Glomerular visceral epithelial cell (primary cell): ENCODE measurements at regions not wholly inside any gene's neighbourhood (a gene's known extent, or its start where the extent isn't known, plus 50 kb on each side); places are given as distances from the start of the nearest gene placed in this dataset.

Source experiments
- DNase-seq: peaks from one replicate; pipeline ENCODE4 v3.0.0-alpha.2; 2016; ENCODE audit errors: extremely low spot score

DNA sequence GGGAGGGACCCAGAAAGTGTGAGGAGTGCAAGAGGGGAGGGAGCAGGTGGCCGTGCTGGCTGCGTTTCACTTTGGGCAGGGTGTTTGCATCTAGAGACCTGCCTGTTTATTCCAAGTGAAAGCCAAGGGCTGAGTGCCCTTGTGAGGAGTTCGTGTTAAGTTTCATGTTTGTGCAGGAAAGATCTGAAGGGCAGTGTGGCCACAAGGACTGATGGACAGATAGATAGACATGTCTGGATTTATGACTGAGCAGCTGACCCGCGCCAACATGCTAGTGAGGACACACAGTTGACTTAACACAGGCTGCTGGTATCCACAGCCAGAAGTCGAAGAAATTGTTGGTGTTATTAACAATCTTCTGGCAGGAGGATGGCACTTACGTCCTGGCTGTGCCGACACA is 387.6 kb upstream of the TNP1 start:
- DNase-seq = no peak

DNA sequence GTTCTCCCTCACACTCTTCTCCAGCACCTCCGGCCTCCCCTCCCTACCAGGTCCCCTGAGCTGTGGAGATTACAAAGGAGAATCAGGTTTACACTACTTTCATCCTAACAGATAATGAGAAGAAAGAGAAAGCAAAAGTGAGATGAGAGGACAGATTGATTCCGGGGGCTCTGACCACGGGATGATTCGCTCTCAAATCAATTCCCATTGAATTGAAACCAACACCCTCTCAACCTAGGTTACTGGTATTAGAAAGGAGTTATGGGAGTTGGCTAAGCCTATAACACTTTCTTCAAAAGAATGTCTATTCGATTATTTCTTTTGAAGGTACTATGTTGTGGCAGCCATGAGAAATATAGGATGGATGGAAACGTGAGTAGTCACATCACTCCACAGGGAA is 386.2 kb upstream of the TNP1 start:
- DNase-seq = no peak

DNA sequence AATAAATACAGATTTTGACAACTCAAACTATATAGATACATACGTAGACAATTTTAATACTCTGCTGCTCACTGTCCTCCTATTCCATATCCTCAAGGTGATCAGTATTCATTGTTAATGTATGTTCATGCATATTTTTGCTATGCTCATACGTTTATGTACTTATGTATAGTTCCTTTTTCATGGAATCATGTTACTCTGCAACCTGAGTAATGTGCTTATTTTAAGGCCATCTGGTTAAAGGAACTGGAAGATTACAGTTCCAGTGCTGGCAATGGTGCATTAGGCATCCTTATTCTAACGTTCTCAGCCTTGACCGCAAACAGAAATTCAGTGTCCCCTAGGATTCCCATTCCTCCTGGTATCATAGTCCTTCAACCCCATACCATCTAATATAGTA is 385.0 kb upstream of the TNP1 start:
- no peak for DNase-seq

DNA sequence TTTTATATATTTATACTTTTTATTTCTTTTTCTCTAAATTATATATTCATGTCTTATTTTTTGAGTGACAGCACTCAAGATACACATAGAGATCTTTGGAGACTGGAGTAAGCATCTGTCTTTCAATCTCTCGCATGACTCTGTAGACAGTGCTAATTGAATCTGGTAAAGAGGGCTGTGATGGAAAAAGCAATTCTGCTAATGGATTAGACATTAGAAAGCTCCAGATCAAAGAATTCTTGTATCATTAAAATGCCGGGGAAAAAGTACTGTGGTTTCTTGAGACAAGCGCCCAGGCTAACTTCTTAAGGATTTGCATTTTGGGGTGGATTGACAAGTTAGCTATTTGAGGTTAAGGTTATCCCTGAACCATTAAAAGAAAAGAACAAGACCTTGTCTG is 383.1 kb upstream of the TNP1 start:
- no peak for DNase-seq

DNA sequence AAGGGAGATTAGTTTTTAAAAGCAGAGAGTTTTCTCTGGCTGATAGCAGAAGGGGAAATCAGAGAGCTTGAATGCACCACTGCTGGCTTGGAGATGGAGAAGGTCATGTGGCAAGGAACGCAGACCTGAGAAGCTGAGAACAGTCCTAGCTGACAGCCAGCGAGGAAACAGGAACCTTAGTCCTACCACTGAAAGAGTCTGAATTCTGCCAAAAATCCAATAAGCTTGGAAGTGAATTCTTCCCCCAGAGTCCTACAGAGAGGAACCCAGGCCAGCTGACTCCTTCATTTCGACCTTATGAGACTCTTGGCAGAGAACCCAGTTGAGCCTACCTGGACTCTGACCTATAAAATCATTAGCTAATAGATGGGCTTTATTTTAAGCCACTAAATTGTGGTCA is 371.9 kb upstream of the TNP1 start:
- DNase-seq = no peak

DNA sequence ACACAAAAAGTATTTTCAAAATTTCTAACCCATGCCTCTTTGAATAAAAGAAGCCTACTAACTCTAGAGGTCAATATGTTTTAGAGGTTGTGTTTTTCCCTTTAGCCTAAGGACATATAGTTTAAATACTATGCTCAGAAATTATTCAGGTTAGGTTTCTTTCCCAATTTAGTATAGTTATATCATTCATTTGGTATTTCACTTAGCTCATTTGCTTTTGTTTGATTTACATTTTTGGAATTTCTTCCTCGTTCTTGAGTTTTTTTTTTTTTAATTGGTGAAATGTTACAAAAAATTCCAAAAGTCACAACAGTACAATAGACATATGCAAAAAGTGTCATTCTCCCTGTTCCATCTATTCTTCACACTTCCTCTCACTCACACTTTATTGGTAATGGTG is 371.3 kb upstream of the TNP1 start:
- DNase-seq = no peak

DNA sequence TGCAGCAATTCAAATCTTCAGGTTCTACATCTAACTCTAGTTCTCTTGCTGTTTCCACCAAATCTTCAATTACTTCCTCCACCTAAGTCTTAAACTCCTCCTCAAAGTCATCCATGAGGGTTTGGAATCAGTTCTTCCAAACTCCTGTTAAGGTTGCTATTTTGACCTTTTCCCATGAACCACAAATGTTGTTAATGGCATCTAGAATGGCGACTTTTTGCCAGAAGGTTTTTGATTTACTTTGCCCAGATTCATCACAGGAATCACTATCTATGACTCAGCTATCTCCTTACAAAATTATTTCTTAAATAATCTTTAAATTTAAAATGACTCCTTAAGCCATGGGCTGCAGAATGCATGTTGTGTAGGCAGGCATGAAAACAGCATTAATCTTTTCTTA is 368.9 kb upstream of the TNP1 start:
- DNase-seq = no peak

DNA sequence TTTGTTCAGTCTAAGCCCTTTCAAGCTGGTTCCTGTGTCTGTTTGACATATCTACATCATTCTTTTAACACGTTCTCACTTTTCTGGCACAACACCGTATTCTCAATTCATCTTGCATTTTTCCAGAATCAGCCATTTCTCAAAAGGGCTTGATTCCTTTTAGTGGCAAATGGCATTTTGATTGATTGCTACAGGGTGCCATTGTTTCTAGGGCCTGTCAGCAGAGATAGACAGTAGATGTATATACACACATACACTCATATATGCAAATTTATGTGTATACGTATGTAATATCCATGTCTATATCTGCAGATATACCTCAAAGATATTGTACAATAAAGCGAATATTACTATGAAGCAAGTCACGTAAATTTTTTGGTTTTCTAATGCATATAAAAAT is 367.9 kb upstream of the TNP1 start:
- no peak for DNase-seq

DNA sequence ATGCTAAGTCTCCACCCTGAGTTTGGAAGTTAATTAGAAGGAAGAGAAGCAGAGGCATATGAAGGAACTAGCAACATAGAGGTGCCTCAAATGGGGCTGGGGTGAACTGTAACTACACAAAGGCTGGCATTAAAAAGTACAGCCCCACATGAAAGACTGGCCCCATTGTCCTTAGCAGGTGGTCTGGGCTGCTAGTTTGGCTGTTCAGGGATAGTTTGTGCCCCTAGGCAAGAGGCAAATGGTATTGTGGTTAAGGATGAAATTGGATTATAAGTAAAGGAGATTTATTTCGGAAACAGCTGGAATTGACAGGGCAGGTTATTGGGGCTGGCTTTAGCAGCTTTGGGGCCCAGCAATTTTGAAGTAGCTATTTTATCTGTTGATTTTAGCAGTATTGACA is 365.7 kb upstream of the TNP1 start:
- no peak for DNase-seq

DNA sequence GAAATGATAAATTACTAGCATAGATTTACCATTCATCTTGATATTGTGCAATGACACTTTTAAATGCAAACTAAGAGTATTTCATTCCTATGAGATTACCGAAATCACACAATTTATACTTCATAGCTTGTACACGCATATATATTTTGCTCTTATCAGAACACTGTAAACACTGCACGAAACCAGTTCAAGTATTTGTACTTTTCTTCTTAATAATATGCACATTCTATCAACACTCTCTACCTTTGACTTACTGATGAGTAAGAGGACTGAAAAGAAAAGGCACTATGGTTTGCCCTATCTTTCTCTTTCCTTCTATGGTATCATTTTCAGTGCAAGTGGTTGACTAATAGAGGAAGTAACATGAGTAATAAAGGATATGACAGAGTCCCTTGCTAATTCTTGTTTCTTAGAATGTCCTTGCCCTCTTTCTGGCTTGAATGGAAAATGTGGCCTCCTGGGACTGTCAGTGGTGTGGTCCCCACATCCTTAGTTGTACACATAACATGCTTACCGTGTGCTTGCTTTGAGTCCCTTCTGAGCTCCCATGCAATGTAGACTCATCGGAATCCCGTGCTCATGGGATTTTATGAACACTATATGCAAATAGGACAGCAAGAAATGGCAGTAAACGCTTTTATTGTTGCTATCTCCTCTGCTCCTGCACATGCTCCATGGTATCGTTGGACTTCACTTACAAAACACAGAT is 363.5 kb upstream of the TNP1 start:
- peak; percentile 69 for DNase-seq

DNA sequence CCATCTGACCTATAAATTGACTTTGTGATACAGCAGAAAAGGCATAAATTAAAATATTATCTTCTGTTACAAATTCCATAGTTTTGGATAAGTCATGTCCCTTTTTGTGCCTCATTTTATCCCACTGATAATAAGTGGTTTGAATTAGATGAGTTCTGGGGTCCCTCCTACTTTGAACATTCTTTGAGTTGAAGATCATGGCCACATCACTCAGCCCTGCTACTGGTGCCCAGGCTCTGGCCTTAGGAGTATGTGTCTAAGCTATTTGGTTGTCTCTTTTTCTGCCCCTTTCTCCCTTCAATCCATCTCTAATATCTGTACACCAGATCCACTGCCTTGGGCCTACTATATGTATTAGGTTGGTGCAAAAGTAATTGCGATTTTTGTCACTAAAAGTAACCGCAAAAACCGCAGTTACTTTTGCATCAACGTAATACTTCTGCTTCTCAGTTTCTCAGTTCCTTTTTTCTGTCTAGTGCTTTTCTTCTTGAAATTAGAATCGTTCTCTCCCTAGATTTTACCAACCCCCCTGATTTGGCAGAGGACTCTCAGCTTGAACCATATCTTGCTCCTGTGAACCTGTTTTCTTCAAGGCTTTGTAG is 362.5 kb upstream of the TNP1 start:
- no peak for DNase-seq

DNA sequence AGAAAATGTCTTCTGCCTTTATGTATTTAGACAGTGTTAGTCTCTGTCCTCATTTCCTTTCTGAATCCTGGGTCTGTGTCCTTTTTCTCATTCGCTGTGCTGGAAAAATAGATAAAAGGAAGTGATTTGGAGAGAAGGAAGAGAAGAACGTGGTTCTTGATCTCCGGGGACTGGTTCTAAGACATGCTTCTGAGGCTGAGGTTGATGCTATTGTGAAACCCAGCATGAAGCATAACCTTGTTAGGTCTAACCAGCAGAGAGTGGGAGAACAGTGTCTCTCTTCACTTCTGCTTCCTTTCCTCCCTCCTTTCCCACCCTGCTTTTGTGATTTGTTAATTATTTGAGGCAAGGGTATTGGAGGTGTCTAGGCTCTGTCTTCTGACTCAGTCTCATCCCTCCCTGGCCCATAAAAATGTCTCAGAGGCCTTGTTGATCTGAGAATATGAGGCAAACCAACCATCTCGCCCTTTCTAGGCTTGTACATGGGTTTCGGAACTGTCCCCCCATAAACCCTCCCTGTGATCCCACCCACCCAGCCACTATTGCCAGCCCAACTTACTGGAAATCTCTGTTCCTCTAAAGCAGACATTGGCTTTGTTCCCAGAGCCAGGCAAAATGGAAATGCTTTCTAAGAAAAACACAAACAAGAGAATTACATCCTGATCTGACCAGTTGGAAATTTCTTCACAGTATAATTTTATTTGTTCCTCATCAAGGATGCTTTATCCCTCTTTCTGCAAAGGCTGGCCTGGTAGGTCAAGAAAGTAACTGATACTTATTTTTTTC is 360.6 kb upstream of the TNP1 start:
- DNase-seq = no peak

DNA sequence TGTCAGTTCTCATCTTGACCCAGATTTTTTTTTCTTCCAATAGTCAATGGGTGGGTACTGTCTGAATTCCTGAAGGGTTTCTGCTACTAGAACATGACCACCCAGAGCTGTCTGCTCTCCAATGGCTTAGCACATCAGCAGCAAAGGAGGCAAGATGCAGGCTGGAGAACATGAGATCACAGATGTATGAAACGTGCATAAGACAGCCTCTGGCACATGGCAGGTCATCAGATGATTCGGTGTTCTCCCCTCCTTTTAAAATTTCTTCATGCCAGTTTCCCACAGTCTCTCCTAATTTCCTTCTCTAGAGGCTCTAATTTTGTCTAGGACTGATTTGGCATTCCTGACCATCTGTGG is 359.3 kb upstream of the TNP1 start:
- DNase-seq = no peak

DNA sequence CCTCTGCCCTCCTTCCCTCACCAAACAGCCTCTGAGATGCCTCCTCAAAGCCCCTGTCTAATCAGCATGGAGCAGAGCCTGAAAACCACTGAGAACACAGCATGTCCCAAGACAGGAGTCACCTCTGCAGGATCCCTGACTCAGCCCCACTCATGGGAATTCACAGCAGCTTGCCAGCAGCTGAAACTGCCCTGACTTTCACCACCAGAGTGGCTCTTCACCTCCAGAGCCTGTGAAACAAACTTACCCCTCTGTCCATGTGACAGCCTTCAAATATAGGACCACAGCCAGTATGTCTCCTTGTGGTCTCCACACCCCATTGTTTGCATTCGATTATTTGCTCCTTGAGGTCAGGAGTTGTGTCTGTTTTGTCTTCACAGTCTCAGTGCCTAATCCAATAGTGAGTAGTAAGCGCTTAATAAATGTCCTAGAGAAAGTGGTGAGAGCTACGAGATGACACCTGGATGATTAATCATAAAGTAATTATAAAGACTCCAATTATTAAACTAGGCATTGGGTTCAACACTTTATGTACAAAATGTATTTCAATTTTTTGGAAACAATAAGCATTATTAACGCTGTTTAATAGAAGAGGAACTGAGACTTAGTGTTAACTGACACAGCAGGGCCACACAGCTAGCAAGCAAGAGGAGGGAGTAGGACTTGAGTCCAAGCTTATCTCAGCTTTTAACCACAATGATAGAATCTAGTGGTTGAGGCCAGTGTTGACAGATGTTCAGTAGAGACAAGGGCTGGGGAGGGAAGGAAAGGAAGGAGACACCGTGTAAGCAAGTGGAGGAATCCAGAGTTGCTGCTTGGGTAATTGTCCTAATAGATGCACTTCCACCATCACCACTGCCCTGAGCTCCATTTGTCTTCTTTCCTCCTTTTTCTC is 358.7 kb upstream of the TNP1 start:
- DNase-seq = peak; percentile 32

DNA sequence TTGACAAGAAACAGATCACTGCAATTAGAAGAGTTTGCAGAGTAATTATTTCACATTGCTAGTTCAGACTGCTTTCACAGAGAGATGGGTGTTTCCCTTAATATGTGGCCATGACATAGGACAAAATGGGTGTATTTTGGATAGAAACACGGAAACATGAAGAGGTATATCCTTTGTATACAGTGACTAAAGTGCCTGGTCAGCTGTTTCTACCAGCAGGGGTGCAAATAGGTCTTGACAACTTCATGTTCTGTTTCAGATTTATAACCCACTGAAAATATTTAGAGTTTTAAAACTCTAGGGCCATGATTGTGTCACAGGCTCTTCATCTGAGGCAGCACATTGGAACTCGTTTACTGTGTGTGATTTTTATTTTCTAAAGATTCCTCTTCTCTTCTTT is 357.1 kb upstream of the TNP1 start:
- no peak for DNase-seq

DNA sequence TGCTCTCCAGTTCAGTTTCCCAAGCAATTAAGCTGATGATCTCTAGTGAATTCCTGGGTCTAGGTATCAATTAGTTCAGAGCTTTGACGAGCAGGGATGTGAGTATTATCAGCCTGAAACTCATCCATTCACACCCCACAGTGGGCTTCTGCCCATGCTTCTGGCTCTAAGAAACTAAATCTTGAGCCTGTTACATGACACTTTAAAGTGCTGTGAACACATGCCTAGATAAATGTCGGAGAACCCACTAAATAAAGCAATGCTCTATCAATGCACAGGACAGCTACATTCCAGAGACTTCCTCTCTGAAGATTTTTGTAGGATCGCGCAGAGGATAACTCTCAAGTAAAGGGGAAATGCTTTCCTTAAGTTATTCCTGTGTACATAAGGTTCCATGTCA is 356.5 kb upstream of the TNP1 start:
- no peak for DNase-seq

DNA sequence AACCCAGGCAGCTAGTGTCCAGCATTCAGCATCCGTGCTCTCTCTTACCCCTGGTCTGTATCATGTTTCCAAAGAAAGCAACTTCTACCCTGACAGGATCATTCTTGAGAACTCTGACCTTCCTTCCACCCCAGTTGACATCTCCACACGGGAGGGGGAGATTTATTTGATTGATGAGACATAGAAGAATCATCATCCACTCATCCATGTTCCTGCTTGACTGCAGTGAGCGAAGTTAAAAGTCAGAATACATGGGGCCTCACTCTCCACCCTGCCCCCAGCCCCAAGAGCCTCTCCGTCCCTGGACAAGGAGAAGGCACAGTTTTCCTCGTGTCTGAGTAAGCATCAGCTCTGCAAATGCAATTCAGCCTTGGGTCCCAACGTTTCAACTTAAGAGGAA is 356.0 kb upstream of the TNP1 start:
- DNase-seq = no peak

DNA sequence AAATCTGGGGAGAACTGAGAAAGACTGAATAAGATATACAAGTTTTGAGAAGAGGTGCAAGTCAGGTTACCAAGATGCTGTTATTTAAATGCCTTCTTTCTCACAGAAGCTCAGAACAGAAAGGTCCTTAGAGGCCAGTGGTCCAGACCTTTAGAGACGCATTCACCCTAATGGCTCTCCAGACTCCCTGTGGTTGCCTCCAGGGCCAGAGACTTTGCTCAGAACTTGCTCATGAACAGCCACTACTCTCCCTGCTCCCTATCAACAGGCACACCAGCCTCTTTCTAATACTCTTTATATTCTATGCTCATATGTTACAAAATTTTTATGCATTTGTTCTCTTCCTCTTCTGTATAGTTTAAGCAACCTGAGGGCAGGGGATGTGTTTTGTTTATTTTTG is 349.0 kb upstream of the TNP1 start:
- no peak for DNase-seq

DNA sequence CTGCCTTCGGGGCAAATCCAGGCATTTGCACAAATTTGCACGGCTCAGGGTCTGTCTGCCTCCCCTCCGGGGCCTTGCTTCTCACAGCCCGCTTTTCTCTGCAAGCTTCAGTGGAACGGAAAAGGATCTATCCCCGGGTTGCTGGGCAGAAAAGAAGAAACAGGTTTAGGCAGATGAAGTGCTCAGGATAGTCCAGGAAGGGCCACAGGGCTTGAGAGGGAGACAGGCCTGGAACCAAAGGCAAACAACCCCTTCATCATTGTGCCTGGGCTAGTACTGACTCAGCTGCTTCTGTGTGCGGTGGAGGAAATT is 347.8 kb upstream of the TNP1 start:
- DNase-seq = no peak

DNA sequence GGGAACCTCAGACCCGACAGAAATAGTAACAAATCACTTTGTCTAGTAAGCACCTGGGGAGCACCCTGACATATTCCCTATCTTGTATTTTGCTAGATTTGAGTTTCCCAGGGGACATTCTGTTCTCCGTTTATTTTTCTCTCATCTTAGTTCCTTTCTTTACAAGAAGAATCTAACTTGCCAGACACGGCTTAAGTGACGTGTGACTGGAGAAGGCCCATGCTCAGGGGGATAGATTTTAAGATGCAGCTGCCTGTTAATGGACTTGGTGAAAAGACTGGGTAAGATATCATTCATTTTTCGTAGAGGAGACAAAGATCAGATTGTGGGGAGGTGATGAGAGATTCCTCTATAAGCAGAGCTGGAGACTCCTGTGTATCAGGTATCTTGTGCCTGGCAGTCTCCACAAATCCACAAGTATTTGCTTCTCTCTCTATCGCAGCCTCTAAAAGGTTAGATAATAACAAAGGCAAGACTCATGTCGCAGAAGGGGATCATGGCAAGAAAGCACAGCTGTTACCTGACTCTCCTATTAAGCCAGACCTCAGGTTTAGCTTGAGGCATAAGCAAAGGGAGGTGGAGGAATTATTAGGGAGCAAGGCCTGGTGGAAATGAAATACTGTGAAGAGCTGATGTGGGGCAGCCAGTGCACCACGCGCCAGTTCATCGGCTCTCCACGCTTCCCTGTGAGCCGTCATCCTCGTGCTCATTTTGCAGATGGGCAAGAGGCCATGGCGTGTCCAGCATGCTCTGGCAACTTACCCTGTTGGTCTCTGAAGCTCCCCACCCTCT is 347.2 kb upstream of the TNP1 start:
- no peak for DNase-seq

DNA sequence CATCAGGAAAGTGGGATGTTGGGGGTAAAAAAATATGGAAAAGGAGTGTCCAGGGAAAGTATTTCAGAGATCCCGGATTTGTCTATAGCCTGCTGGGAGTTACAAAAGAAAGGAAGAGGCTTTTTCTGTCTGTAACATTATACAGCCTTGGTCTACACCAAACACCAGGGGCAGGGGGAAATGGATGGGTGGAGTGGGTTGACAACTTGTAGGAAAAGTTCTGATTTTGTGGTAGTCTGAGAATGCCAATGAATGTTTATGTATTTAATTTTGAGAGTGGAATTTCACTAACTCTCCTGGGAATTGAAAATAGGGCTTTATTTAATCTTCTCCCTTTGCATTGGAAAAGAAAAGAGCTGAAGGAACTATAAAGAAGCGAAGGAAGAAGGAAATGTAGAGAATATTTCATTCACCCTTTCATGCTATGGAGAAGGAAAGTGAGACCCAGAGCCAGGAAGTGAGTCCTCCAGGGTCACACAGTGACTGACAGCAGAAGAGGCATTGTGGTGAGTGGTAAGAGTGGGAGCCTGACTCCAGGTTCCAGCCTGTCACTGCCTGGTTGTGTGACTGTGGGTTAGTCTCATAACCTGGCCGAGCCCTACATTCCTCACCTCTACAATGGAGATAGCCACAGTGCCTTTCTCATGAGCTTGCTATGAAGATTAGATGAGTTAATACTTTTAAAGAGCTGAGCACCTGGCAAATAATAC is 346.3 kb upstream of the TNP1 start:
- no peak for DNase-seq
